Transverse colon (tissue), 4 donors: ENCODE measurements at regions not wholly inside any gene's neighbourhood (a gene's known extent, or its start where the extent isn't known, plus 50 kb on each side); places are given as distances from the start of the nearest gene placed in this dataset.
A peak's percentile ranks its signal among the peaks of the same experiment; 100 is the strongest.
"Not testable (repeated sequence)": the region's sequence is repeated elsewhere in the genome, so short reads cannot be mapped to it uniquely, and the experiment has no call there.

Source experiments
- DNase-seq: peaks from one replicate; pipeline ENCODE4 v3.0.0-alpha.2; 2019
- H3K27ac ChIP-seq, 4 donors: fragments of 200-600 bp; sonication (generic); 2 replicates each; pipeline ENCODE4 v1.5.1; 2016 to 2018; ENCODE audit warnings: inconsistent platforms in 4 of 4
- H3K27me3 ChIP-seq: fragments of 200-600 bp; sonication (generic); 2 replicates; pipeline ENCODE4 v1.5.1; 2017; ENCODE audit warnings: inconsistent platforms
- H3K36me3 ChIP-seq, 4 donors: fragments of 200-600 bp; sonication (generic); 2 replicates each; pipeline ENCODE4 v1.5.1; 2017 to 2019; ENCODE audit warnings: inconsistent platforms in 4 of 4
- H3K4me1 ChIP-seq, 4 donors: fragments of 200-600 bp; sonication (generic); 2 replicates each; pipeline ENCODE4 v1.5.1; 2017 to 2020; ENCODE audit warnings: inconsistent platforms in 4 of 4
- H3K4me3 ChIP-seq, 4 donors: fragments of 200-600 bp; sonication (generic); 1 replicate in 1 of 4; 2 replicates in 3 of 4; pipeline versions ENCODE4 v1.5.1 to v1.6.1; 2017 to 2019; ENCODE audit warnings: inconsistent platforms in 4 of 4
- H3K9me3 ChIP-seq, 2 donors: fragments of 200-600 bp; sonication (generic); 2 replicates each; pipeline ENCODE4 v1.5.1; 2017 to 2019; ENCODE audit warnings: inconsistent platforms in 2 of 2
- EP300 ChIP-seq: sonication (generic); formaldehyde crosslinking; IDR thresholded peaks from one replicate; pipeline ENCODE4 v1.6.1; 2017; ENCODE audit warnings: antibody characterized with exemption, low read depth
- POLR2A ChIP-seq: fragments of 450-650 bp; IDR thresholded peaks from one replicate; pipeline ENCODE4 v1.6.1; 2016; ENCODE audit warnings: antibody characterized with exemption, mild to moderate bottlenecking, moderate library complexity
- POLR2AphosphoS5 ChIP-seq, 3 donors: sonication (generic); formaldehyde crosslinking; IDR thresholded peaks; one replicate each; pipeline ENCODE4 v1.6.1; 2016; ENCODE audit warnings: antibody characterized with exemption in 3 of 3
- WGBS, 2 donors: methylation state at CpG; one replicate each; pipeline ENCODE4 v1.1.5; 2018; ENCODE audit warnings: low coverage in 1 of 2; 5-methylcytosine and 5-hydroxymethylcytosine counted together
- in situ Hi-C, 4 donors: fragments of 200-750 bp; cut with MboI; loops; one replicate each; pipeline versions ENCODE4 v1.15.0 to v1.15.1; 2017; ENCODE audit warnings: low sequenced_read_pairs in 3 of 4, low pct_ligation_motif_present in 1 of 4, low pct_unique_long_range_greater_than_20kb in 1 of 4
- intact Hi-C: fragments of 100-400 bp; cut with DNase I; formaldehyde crosslinking; loops from one replicate; pipeline ENCODE4 v1.15.1; 2023; ENCODE audit warnings: low total_unique reads
- TF ChIP-seq, protein P1 (sequence below), 5 experiments: fragments of 200-600 bp in 3 of 5; fragments of 450-650 bp in 2 of 5; sonication (generic) in 3 of 5; IDR thresholded peaks; 1 replicate in 2 of 5; 2 replicates in 3 of 5; pipeline ENCODE4 v1.5.1; 2016 to 2017; ENCODE audit warnings: antibody characterized with exemption in 5 of 5, inconsistent platforms in 3 of 5, mild to moderate bottlenecking in 2 of 5, moderate library complexity in 1 of 5

DNA sequence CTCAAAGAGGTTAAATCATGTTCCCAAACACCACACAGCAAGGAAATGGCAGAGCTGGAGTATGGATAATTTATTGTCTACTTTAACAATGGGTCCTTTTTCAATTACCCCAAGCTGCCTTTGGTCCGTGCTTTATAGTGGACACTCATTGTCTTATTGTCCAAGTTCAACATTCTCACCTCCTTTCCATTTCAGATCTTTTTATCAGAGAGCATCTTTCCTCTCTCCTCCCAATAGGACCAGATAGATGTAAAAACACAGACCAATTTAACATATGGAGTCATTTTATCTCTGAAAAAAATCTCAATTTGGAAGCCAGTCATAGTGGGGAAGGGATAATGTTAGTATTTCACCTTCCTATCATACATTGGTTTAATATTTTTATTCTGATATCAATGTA lies 83.5 kb upstream of the WAC start:
- no peak overlapping the region for H3K4me3 ChIP-seq
- no peaks in the 10 kb centered on the region for H3K4me1 ChIP-seq
- no peaks in the 10 kb centered on the region for H3K36me3 ChIP-seq
- H3K9me3 ChIP-seq, result peaks cover 0 to 4% of the 10 kb centered on the region in 2 donors
- TF ChIP-seq EP300 (no peak), POLR2A (no peak), POLR2AphosphoS5 (IDR thresholded peaks at IDR 0.05) (no peak)
- TF ChIP-seq, protein P1, sequence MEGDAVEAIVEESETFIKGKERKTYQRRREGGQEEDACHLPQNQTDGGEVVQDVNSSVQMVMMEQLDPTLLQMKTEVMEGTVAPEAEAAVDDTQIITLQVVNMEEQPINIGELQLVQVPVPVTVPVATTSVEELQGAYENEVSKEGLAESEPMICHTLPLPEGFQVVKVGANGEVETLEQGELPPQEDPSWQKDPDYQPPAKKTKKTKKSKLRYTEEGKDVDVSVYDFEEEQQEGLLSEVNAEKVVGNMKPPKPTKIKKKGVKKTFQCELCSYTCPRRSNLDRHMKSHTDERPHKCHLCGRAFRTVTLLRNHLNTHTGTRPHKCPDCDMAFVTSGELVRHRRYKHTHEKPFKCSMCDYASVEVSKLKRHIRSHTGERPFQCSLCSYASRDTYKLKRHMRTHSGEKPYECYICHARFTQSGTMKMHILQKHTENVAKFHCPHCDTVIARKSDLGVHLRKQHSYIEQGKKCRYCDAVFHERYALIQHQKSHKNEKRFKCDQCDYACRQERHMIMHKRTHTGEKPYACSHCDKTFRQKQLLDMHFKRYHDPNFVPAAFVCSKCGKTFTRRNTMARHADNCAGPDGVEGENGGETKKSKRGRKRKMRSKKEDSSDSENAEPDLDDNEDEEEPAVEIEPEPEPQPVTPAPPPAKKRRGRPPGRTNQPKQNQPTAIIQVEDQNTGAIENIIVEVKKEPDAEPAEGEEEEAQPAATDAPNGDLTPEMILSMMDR (IDR thresholded peaks at IDR 0.05), result no peak
- H3K27ac ChIP-seq, result no peak overlapping the region
- intact Hi-C loops (no loop called here), in situ Hi-C loops (loop anchor here in 3 of 4 donors (25.0 kb wide), 3 partner anchors 88 to 163 kb away; partner anchors contain the start of gene WAC (in 1 of the 3))
- H3K27me3 ChIP-seq, result no peaks in the 10 kb centered on the region
- DNase-seq, result no peak
- 73 to 75% methylated on average over 1 of the region's 1 CpG for WGBS, 2 donors

DNA sequence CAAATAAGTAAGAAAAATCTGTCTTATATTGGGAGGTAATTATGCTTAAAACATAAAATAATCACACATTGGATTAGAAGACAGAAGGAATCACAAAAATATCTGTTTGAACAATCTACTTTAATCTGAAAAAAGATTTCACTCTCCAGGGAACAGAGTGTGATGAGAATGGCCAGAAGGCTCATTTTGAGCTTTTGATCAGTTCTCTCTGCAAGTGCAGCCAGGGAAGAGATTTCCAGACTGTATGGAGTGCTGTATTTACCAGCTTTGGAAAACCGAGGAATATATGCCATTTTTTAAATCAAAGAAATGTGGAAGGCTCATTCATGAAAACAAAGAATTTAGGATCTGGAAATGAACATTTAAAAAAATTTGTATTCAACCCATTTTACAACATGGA lies 83.0 kb upstream of the WAC start:
- intact Hi-C loops (no loop called here), in situ Hi-C loops (loop anchor here in 3 of 4 donors (25.0 kb wide), 3 partner anchors 87 to 162 kb away; partner anchors contain the start of gene WAC (in 1 of the 3))
- Histone ChIP-seq H3K4me3 (no peak overlapping the region), H3K4me1 (no peaks in the 10 kb centered on the region), H3K9me3 (peaks cover 0 to 4% of the 10 kb centered on the region in 2 donors), H3K27ac (no peak overlapping the region), H3K27me3 (no peaks in the 10 kb centered on the region), H3K36me3 (no peaks in the 10 kb centered on the region)
- TF ChIP-seq, protein P1 (IDR thresholded peaks at IDR 0.05), result no peak
- TF ChIP-seq POLR2A (no peak), EP300 (no peak), POLR2AphosphoS5 (IDR thresholded peaks at IDR 0.05) (no peak)
- WGBS, 2 donors, result 38 to 77% methylated on average over 1 of the region's 1 CpG
- DNase-seq, result no peak

DNA sequence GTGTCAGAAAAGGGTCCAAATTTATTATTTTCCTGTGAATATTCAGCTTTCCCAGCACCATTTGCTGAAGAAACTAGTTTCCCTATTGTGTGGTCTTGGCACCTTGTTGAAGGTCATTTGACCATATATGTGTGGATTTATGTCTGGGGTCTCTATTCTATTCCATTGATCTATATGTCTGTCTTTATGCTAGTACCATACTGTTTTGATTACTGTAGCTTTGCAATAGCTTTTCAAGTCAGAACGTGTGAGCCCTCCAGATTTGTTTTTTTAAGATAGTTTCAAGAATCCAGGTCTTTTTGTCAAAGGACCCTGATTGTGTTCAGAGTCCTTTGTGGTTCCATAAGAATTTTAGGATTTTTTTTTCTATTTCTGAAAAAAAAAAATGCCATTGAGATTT lies 79.0 kb upstream of the WAC start:
- Histone ChIP-seq H3K4me3 (no peak overlapping the region), H3K36me3 (no peaks in the 10 kb centered on the region), H3K27me3 (no peaks in the 10 kb centered on the region), H3K27ac (no peak overlapping the region), H3K4me1 (peaks cover 0 to 13% (median 0%) of the 10 kb centered on the region in 4 donors), H3K9me3 (peaks cover 0 to 4% of the 10 kb centered on the region in 2 donors)
- WGBS, 2 donors, result 87 to 100% methylated on average over 1 of the region's 1 CpG
- in situ Hi-C loops, result no loop called here
- no peak for TF ChIP-seq POLR2A
- TF ChIP-seq, protein P1 (IDR thresholded peaks at IDR 0.05), result no peak
- TF ChIP-seq POLR2AphosphoS5 (IDR thresholded peaks at IDR 0.05), result no peak
- TF ChIP-seq EP300, result no peak
- intact Hi-C loops, result no loop called here
- DNase-seq, result no peak

DNA sequence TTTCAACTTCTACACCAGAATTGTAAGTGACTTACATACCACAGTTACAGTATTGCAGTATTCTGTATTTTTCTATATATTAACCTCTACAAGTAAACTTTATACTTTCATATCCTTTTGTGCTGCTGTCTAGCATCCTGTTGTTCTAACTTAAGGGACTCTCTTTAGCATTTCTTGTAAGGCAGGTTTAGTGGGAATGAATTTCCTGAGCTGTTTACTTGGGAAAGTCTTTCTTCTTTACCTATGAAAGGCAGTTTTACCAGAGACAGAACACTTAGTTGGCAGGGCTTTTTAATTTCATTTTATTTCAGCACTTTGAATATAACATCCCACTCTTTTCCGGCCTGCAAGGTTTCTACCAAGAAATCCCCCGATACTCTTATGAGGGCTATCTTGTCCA lies 75.8 kb upstream of the WAC start:
- TF ChIP-seq POLR2A (no peak), EP300 (no peak), POLR2AphosphoS5 (IDR thresholded peaks at IDR 0.05) (no peak)
- TF ChIP-seq, protein P1 (IDR thresholded peaks at IDR 0.05), result no peak
- Histone ChIP-seq H3K4me3 (no peak overlapping the region), H3K4me1 (peaks cover 0 to 13% (median 0%) of the 10 kb centered on the region in 4 donors), H3K36me3 (no peaks in the 10 kb centered on the region), H3K27me3 (no peaks in the 10 kb centered on the region), H3K9me3 (peaks cover 0 to 4% of the 10 kb centered on the region in 2 donors), H3K27ac (no peak overlapping the region)
- no peak for DNase-seq
- 93 to 96% methylated on average over 2 of the region's 2 CpGs for WGBS, 2 donors
- in situ Hi-C loops (no loop called here), intact Hi-C loops (no loop called here)

DNA sequence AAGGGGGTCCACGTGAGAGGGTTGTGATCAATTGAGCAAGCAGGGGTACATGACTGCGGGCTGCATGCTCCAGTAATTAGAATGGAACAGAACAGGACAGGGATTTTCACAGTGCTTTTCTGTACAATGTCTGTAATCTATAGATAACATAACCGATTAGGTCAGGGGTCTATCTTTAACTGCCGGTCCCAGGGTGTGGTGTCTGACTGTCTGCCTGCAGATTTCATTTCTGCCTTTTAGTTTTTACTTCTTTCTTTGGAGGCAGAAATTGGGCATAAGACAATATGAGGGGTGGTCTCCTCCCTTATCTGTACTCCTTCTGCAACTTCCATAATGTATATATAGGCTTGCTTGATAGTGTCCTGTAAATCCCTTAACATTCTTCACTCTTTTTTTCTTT lies 75.0 kb upstream of the WAC start:
- intact Hi-C loops, H3K36me3 ChIP-seq, H3K4me3 ChIP-seq, H3K27ac ChIP-seq, H3K9me3 ChIP-seq, in situ Hi-C loops, H3K27me3 ChIP-seq: not testable (repeated sequence)
- WGBS, 2 donors, result 40 to 46% methylated on average over 2 to 4 of the region's 4 CpGs
- DNase-seq, result peak; percentile 20
- H3K4me1 ChIP-seq, result peaks cover 0 to 13% (median 0%) of the 10 kb centered on the region in 4 donors
